GM19240 (cell line): ENCODE measurements at regions not wholly inside any gene's neighbourhood (a gene's known extent, or its start where the extent isn't known, plus 50 kb on each side); places are given as distances from the start of the nearest gene placed in this dataset.
"Not testable (repeated sequence)": the region's sequence is repeated elsewhere in the genome, so short reads cannot be mapped to it uniquely, and the experiment has no call there.

Experiments
- DNase-seq: peaks from one replicate; pipeline ENCODE4 v3.0.0; 2011; ENCODE audit warnings: low spot score; ENCODE audit not compliant: insufficient read length

- DNase-seq = no peak
Observed at GRCh38 chr13:74596691-74597090, 462.5 kb upstream of the KLF12 start.

DNA sequence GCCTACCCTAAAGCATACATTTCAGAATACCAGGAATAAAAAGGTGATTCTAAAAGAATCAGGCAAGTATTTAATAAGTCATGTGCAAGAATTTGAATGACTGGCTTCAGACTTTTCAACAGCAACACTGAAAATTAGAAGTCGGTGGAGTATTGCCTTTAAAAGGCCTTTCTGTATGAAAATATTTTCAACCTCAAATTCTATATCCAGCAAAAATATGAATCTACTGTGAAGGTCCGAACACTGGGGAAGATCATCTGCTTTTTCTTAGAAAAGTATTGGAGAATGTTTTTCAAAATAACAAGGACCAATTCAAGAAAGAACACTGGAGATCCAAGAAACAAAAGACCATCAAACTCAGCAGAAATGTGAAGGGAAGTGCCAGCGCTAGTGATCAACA is 459.5 kb upstream of the KLF12 start:
- no peak for DNase-seq

- DNase-seq = no peak
Observed at GRCh38 chr13:74586847-74587246, 452.6 kb upstream of the KLF12 start.

GRCh38 chr13:74576420-74576819 is 442.2 kb upstream of the KLF12 start:
- no peak for DNase-seq

DNA sequence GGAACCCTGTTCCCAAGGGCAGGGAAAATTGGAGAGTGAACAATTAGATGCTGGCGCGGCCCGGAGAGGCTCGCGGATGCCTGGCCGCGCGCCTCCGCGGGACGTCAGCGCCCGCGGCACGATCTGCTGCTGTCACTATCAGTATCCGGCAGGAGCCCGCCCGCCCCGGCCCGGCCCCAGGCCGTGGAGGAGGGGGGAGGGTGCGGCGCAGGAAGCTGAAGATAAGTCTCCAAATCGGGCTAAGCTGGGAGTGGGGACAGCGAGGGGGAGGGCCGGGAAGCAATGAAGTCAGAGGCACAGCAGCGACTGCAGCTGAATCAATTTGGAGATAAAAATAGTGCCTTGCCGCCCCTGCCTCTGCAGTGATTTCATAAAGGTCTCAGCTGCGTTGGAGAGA is 441.5 kb upstream of the KLF12 start:
- DNase-seq = no peak

GRCh38 chr13:74574964-74575728 is 440.9 kb upstream of the KLF12 start:
- DNase-seq = no peak

DNA sequence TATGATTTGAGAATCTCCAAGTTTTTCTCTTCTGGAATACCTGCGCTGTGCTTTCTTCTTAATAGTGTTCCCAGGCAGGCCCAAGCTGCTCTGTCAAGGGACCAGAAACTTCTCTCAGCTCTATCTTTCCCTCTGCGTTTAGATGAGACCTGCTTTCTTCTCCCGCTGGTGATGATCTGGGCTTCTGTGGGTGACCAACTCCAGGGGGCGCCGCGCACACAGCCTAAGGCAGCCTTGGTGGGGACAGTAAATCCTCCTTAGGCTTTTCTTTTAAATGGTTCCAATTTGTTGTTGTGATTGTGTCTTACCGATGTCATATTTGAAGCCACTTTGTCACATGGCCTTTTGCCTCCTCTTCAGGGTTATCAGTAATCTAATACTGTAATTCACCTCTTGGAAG is 439.4 kb upstream of the KLF12 start:
- no peak for DNase-seq

DNA sequence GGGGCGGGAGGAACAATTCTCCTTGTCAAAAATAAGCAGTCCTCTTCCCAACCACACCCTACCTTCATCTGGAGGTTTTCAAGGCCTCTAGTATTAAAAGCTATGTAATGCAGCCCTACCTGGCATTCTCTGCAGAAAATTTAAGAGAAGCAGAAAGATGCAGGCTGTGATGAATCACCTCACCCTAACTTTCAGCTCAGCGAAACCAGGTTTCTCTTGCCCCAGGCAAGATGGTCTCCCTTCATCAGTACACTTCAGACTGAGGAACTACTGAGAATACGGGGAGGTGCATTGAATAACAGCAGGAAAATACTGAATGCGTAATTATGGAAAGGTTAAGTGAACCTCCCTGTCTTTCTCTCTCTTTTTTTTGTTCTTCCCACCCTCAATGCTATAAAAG is 437.6 kb upstream of the KLF12 start:
- no peak for DNase-seq

GRCh38 chr13:74570834-74571233 is 436.6 kb upstream of the KLF12 start:
- no peak for DNase-seq

DNA sequence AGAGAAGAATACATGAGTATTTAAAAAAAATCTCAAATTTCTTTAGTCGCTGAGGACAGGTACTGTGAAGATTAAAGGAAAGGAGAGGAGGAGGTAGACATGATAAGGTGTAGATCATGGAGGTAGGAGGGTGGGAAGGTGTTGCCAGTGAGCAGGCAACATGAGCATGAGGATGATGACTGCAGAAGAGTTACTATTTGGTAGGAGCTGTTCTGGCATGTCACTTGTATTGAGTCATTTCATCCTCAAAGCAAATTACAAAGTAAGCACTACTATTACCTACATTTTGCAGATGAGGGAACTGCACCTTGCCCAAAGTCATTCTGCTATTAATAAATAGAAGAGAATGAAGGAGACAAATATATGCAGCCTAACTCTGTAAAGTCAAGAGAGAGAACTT is 435.8 kb upstream of the KLF12 start:
- DNase-seq = no peak

GRCh38 chr13:74569251-74569650 is 435.0 kb upstream of the KLF12 start:
- no peak for DNase-seq

GRCh38 chr13:74567485-74567884 is 433.3 kb upstream of the KLF12 start:
- DNase-seq = no peak

GRCh38 chr13:74562381-74562780 is 428.2 kb upstream of the KLF12 start:
- DNase-seq = no peak

DNA sequence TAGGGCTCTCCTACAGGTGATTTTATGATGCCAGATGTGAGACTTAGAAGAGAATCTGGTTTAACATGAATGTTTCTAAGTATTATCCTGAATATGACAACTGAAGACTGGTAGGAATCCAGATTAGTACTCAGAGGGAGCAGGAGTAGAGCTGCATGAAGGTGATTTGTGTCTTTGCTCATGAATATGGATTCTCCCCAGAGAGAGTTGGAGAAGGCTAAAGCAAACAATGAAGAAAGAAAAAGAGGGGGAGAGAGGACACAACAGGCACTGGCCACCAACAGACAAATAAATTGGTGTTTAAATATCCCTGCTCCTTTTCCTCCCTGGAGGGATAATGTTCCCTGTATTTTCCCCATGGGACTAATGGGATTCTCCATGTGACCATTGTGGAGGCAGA is 427.0 kb upstream of the KLF12 start:
- no peak for DNase-seq

- no peak for DNase-seq
Observed at GRCh38 chr13:74560325-74560724, 426.1 kb upstream of the KLF12 start.

DNA sequence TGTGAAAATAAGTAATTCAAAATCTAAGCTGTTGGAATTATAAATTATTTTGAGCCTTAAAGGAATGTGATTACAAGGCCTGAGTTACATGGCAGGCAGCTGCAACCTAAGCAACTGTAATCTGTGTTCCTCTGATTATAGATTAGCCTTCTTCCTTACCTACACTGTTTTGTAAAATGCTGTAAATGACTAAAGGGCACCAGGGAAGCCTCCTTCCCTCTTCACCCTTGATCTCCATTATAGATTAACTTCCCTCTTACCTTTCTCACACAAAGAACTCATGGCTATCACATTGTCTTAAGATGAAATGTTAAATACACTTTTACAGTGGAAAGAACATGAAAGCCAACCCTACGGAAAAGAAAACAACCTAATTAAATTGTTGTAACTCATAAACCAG is 423.7 kb upstream of the KLF12 start:
- DNase-seq = no peak

- no peak for DNase-seq
Observed at GRCh38 chr13:74555651-74556420, 421.6 kb upstream of the KLF12 start.

GRCh38 chr13:74555276-74555625 is 421.0 kb upstream of the KLF12 start:
- DNase-seq = no peak

DNA sequence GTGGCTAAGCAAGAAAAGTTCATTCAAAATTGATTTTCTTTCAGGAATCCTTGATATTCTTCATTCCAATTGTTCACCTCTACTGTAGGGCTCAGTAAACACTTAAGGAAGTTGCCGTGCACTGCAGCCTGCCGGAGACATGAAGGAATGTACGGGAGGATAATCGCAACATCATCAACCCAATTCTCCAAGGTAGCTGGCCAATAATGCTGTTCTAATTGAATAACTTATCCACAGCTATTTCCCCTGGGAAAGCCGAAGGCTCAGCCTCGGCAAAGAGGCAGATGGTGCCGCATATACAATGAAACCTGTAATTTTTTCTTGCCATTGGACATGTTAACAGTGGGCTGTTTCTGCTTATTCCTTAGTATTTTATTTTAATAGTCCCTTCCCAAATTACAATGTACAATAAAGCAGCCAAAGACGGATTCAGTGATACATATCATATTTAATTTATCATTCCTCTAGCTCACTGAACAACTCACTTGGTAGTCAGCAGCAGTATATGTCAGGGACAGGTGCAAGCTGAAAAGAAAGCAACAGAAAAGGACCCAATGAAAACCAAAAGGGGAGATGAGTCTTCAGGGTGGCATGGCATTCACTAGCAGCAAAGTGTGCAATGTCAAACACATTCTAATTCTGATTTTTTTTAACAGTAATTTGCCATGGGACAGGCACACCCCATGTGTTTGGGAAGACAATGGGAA is 420.5 kb upstream of the KLF12 start:
- no peak for DNase-seq

- DNase-seq = no peak
Observed at GRCh38 chr13:74550039-74550438, 415.8 kb upstream of the KLF12 start.

- DNase-seq = not testable (repeated sequence)
Observed at GRCh38 chr13:74536649-74537048, 402.4 kb upstream of the KLF12 start.

GRCh38 chr13:74533226-74533625 is 399.0 kb upstream of the KLF12 start:
- DNase-seq = no peak
